ENCODE measurements at regions not wholly inside any gene's neighbourhood (a gene's known extent, or its start where the extent isn't known, plus 50 kb on each side); places are given as distances from the start of the nearest gene placed in this dataset.

- TF ChIP-seq CTCF (IDR thresholded peaks at IDR 0.05), result no peak
- TF ChIP-seq EZH2 (IDR thresholded peaks at IDR 0.05; ENCODE audit: borderline replicate concordance, insufficient read depth, low read depth, low read length, poor library complexity, severe bottlenecking), result no peak
Observed at GRCh38 chr15:36403351-36403750, 176.1 kb upstream of the CDIN1 start.
